HCT116 (cell line): ENCODE measurements at regions not wholly inside any gene's neighbourhood (a gene's known extent, or its start where the extent isn't known, plus 50 kb on each side); places are given as distances from the start of the nearest gene placed in this dataset.

ENCODE experiments used
- ATAC-seq: fragments of 200-7000 bp; cut with Tn5 transposase; 2 replicates; pipeline ENCODE4 v1.9.1; 2020; ENCODE audit warnings: mild to moderate bottlenecking, moderate library complexity
- BruUV-seq: library from RNA; stranded (reverse); fragments of 400-500 nt; replicated peaks from 2 replicates; lab custom pipeline; 2021; lab: Mats Ljungman, UMichigan
- CTCF ChIA-PET: fragments of 300-600 bp; sonication (Branson Sonifier 250); formaldehyde crosslinking; loops from one replicate; lab custom pipeline; 2021; ENCODE audit warnings: antibody characterized with exemption; lab: Charles Lee
- POLR2A ChIA-PET: fragments of 300-600, 350-600 bp; sonication (Branson Sonifier 250); formaldehyde crosslinking; loops from one replicate; lab custom pipeline; 2021; ENCODE audit warnings: antibody characterized with exemption; lab: Charles Lee
- RAD21 ChIA-PET, 2 experiments: fragments of 300-600 bp; sonication (Branson Sonifier 250); formaldehyde crosslinking; loops; one replicate each; lab custom pipeline; 2023; ENCODE audit warnings: low total read pairs in 2 of 2; ENCODE audit not compliant: uncharacterized antibody in 2 of 2, unreplicated experiment in 2 of 2, low non-redundant PET in 1 of 2; lab: Charles Lee
- DNase-seq: peaks from one replicate; pipeline ENCODE4 v3.0.0-alpha.2; 2010; ENCODE audit warnings: low read depth, low spot score
- H2AFZ ChIP-seq: fragments of 200-600 bp; shearing (Covaris generic), sonication (generic); 2 replicates; pipeline ENCODE4 v1.6.1; 2017; ENCODE audit warnings: low read depth, mixed run types, mixed read lengths, antibody characterized with exemption, low read length; ENCODE audit not compliant: poor library complexity, severe bottlenecking
- H3K27ac ChIP-seq: 2 replicates; pipeline ENCODE4 v1.5.1; 2012; ENCODE audit warnings: low read depth, low read length
- H3K27me3 ChIP-seq: fragments of 200-600 bp; sonication (generic); 2 replicates; pipeline ENCODE4 v1.6.1; 2016; ENCODE audit warnings: mixed run types, low read length, mixed read lengths; ENCODE audit not compliant: insufficient read depth
- H3K36me3 ChIP-seq, 2 experiments: fragments of 200-500 bp in 1 of 2; fragments of 200-600 bp in 1 of 2; sonication (Bioruptor generic) in 1 of 2; sonication (generic) in 1 of 2; 2 replicates each; pipeline versions ENCODE4 v1.5.1 to v1.6.1; 2014 to 2016; ENCODE audit warnings: low read length in 2 of 2, inconsistent platforms in 1 of 2, mixed read lengths in 1 of 2, mixed run types in 1 of 2; ENCODE audit not compliant: insufficient read depth in 2 of 2, control insufficient read depth in 1 of 2
- H3K4me1 ChIP-seq, 2 experiments: fragments of 200-600 bp in 1 of 2; sonication (generic) in 1 of 2; 2 replicates each; pipeline versions ENCODE4 v1.5.1 to v1.6.1; 2012 to 2017; ENCODE audit warnings: low read length in 2 of 2, inconsistent platforms in 1 of 2, mild to moderate bottlenecking in 1 of 2, mixed read lengths in 1 of 2, mixed run types in 1 of 2, moderate library complexity in 1 of 2; ENCODE audit not compliant: insufficient read depth in 2 of 2, control insufficient read depth in 1 of 2
- H3K4me2 ChIP-seq: fragments of 200-600 bp; sonication (generic); 2 replicates; pipeline ENCODE4 v1.6.1; 2017; ENCODE audit warnings: mixed run types, low read length, mixed read lengths
- H3K4me3 ChIP-seq, 2 experiments: fragments of 200-600 bp in 1 of 2; sonication (generic) in 1 of 2; replicated peaks in 1 of 2; 2 replicates each; pipeline ENCODE4 v1.5.1; 2011 to 2016; ENCODE audit warnings: low read length in 2 of 2, control low read depth in 1 of 2, low read depth in 1 of 2, mild to moderate bottlenecking in 1 of 2, mixed read lengths in 1 of 2, mixed run types in 1 of 2
- H3K79me2 ChIP-seq: fragments of 200-600 bp; sonication (generic); 2 replicates; pipeline ENCODE4 v1.6.1; 2017; ENCODE audit warnings: mild to moderate bottlenecking, mixed run types, low read length, moderate library complexity, mixed read lengths; ENCODE audit not compliant: insufficient read depth
- H3K9ac ChIP-seq: fragments of 200-600 bp; sonication (generic); 2 replicates; pipeline ENCODE4 v1.6.1; 2016; ENCODE audit warnings: low read length, mixed read lengths
- H3K9me2 ChIP-seq: fragments of 200-600 bp; sonication (generic), shearing (Covaris generic); 2 replicates; pipeline ENCODE4 v1.6.1; 2017; ENCODE audit warnings: mixed run types, mild to moderate bottlenecking, moderate library complexity; ENCODE audit not compliant: insufficient read depth
- H3K9me3 ChIP-seq, 2 experiments: fragments of 200-500 bp in 1 of 2; fragments of 200-600 bp in 1 of 2; sonication (Bioruptor generic) in 1 of 2; sonication (generic) in 1 of 2; 2 replicates each; pipeline ENCODE4 v1.6.1; 2014 to 2017; ENCODE audit warnings: low read length in 2 of 2, mixed read lengths in 2 of 2, inconsistent platforms in 1 of 2, low read depth in 1 of 2, mild to moderate bottlenecking in 1 of 2, mixed run types in 1 of 2, moderate library complexity in 1 of 2; ENCODE audit not compliant: control insufficient read depth in 1 of 2, insufficient read depth in 1 of 2
- H4K20me1 ChIP-seq: fragments of 200-600 bp; sonication (generic), shearing (Covaris generic); 2 replicates; pipeline ENCODE4 v1.6.1; 2017; ENCODE audit warnings: mixed run types, mild to moderate bottlenecking, moderate library complexity; ENCODE audit not compliant: insufficient read depth
- CBX3 ChIP-seq: IDR thresholded peaks from 2 replicates; pipeline ENCODE4 v1.6.1; 2012; ENCODE audit warnings: low read depth
- EGR1 ChIP-seq: IDR thresholded peaks from 2 replicates; pipeline ENCODE4 v1.6.1; 2012; ENCODE audit warnings: low read depth
- ELF1 ChIP-seq: IDR thresholded peaks from 2 replicates; pipeline ENCODE4 v1.6.1; 2012; ENCODE audit warnings: low read depth, borderline replicate concordance
- EZH2 ChIP-seq: fragments of 200-600 bp; sonication (generic); IDR thresholded peaks from 2 replicates; pipeline ENCODE4 v1.6.1; 2017; ENCODE audit warnings: antibody characterized with exemption, mixed run types
- EZH2phosphoT487 ChIP-seq: fragments of 200-600 bp; IDR thresholded peaks from 2 replicates; pipeline ENCODE4 v1.6.1; 2018; ENCODE audit warnings: antibody characterized with exemption, borderline replicate concordance
- POLR2A ChIP-seq: IDR thresholded peaks from 2 replicates; pipeline ENCODE4 v1.7.0; 2011; ENCODE audit warnings: borderline replicate concordance; ENCODE audit not compliant: insufficient read depth, insufficient read length; ENCODE audit errors: extremely low read depth
- POLR2AphosphoS5 ChIP-seq: IDR thresholded peaks from 2 replicates; pipeline ENCODE4 v1.6.1; 2011; ENCODE audit warnings: mild to moderate bottlenecking, low read depth, low read length, moderate library complexity
- RAD21 ChIP-seq: IDR thresholded peaks from 2 replicates; pipeline ENCODE4 v1.6.1; 2012; ENCODE audit warnings: low read depth, mild to moderate bottlenecking
- REST ChIP-seq: IDR thresholded peaks from 2 replicates; pipeline ENCODE4 v1.6.1; 2012; ENCODE audit warnings: low read depth
- SIN3A ChIP-seq: IDR thresholded peaks from 2 replicates; pipeline ENCODE4 v1.6.1; 2012; ENCODE audit warnings: low read depth
- SP1 ChIP-seq: IDR thresholded peaks from 2 replicates; pipeline ENCODE4 v1.6.1; 2012; ENCODE audit warnings: low read depth
- TCF7L2 ChIP-seq: IDR thresholded peaks from 2 replicates; pipeline ENCODE4 v1.7.0; 2011; ENCODE audit warnings: borderline replicate concordance, inconsistent platforms; ENCODE audit not compliant: insufficient read depth, insufficient read length; ENCODE audit errors: extremely low read depth
- ZBTB33 ChIP-seq: IDR thresholded peaks from 2 replicates; pipeline ENCODE4 v1.6.1; 2011; ENCODE audit warnings: mild to moderate bottlenecking, low read length, moderate library complexity; ENCODE audit not compliant: insufficient replicate concordance; ENCODE audit errors: extremely low read depth
- ZNF274 ChIP-seq: fragments of 200-500 bp; sonication (Bioruptor generic); IDR thresholded peaks from 2 replicates; pipeline ENCODE4 v1.6.1; 2014; ENCODE audit warnings: mild to moderate bottlenecking, low read depth, low read length, inconsistent platforms
- intact Hi-C: fragments of 100-400 bp; cut with micrococcal nuclease; formaldehyde crosslinking; loops from 2 replicates; pipeline ENCODE4 v1.10.0; 2022

GRCh38 chr21:35859677-35860076 is 200.6 kb downstream of the SETD4 start:
- CTCF ChIA-PET: no interaction called here
- Histone ChIP-seq H3K36me3 (no peaks in the 10 kb centered on the region), H2AFZ (no peak overlapping the region), H3K9me3 (no peaks in the 10 kb centered on the region), H3K9me2 (no peaks in the 10 kb centered on the region), H3K9ac (no peak overlapping the region), H3K4me1 (no peaks in the 10 kb centered on the region), H3K27me3 (no peaks in the 10 kb centered on the region), H4K20me1 (no peaks in the 10 kb centered on the region), H3K27ac (no peak overlapping the region), H3K4me2 (no peak overlapping the region), H3K79me2 (no peaks in the 10 kb centered on the region), H3K4me3 (no peak overlapping the region)
- ATAC-seq (no peak), DNase-seq (no peak)
- RAD21 ChIA-PET: no interaction called here
- no peak for TF ChIP-seq ZNF274
- no peak for TF ChIP-seq POLR2A
- no peak for TF ChIP-seq EZH2
- no peak for TF ChIP-seq SIN3A
- TF ChIP-seq SP1: no peak
- no peak for TF ChIP-seq REST
- no peak for TF ChIP-seq ZBTB33
- TF ChIP-seq EGR1: no peak
- TF ChIP-seq RAD21: no peak
- TF ChIP-seq CBX3: no peak
- no peak for TF ChIP-seq ELF1
- TF ChIP-seq TCF7L2: no peak
- no peak for TF ChIP-seq EZH2phosphoT487
- no peak for TF ChIP-seq POLR2AphosphoS5
- POLR2A ChIA-PET: no interaction called here
- no TSS peak for BruUV-seq
- intact Hi-C loops: no loop called here
